Fibroblast of villous mesenchyme (primary cell): ENCODE measurements at regions not wholly inside any gene's neighbourhood (a gene's known extent, or its start where the extent isn't known, plus 50 kb on each side); places are given as distances from the start of the nearest gene placed in this dataset.

Source experiments
- DNase-seq: peaks from one replicate; pipeline ENCODE4 v3.0.0-alpha.2; 2010; ENCODE audit warnings: low read depth
- H3K4me3 ChIP-seq: 2 replicates; pipeline ENCODE4 v1.5.1; 2011; ENCODE audit warnings: low read depth, mild to moderate bottlenecking, low read length
- TF ChIP-seq, protein P1 (sequence below): IDR thresholded peaks from 2 replicates; pipeline ENCODE4 v1.5.1; 2012; ENCODE audit warnings: low read depth, mild to moderate bottlenecking, low read length; ENCODE audit not compliant: insufficient read depth

DNA sequence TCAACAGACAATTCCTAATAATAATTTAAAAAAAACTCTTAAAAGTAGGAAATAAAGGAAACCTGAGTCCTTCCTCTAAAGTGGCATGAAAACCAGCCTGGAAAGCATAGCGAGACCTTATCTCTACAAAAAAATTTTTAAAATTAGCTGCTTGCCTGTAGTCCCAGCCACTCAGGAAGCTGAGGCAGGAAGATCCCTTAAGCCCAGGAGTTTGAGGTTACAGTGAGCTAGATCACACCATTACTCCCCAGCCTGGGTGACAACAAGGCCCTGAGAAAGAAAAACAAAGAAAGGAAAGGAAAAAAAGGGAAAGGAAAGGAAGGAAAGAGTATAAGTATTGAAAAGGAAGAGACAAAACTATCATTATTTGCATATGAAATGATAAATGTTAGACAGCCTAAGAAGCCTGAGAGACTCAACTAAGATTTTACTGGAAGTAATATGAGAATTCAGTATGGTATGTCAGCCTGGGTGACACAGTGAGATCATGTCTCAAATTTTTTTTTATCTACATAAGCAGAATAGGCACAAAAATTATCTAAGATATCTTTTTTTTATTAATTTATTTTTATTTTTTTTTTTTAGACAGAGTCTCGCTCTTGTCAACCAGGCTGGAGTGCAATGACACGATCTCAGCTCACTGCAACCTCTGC, 113.0 kb downstream of the GOSR1 start:
- DNase-seq, result no peak
- TF ChIP-seq, protein P1, sequence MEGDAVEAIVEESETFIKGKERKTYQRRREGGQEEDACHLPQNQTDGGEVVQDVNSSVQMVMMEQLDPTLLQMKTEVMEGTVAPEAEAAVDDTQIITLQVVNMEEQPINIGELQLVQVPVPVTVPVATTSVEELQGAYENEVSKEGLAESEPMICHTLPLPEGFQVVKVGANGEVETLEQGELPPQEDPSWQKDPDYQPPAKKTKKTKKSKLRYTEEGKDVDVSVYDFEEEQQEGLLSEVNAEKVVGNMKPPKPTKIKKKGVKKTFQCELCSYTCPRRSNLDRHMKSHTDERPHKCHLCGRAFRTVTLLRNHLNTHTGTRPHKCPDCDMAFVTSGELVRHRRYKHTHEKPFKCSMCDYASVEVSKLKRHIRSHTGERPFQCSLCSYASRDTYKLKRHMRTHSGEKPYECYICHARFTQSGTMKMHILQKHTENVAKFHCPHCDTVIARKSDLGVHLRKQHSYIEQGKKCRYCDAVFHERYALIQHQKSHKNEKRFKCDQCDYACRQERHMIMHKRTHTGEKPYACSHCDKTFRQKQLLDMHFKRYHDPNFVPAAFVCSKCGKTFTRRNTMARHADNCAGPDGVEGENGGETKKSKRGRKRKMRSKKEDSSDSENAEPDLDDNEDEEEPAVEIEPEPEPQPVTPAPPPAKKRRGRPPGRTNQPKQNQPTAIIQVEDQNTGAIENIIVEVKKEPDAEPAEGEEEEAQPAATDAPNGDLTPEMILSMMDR, result no peak
- H3K4me3 ChIP-seq, result no peak overlapping the region

DNA sequence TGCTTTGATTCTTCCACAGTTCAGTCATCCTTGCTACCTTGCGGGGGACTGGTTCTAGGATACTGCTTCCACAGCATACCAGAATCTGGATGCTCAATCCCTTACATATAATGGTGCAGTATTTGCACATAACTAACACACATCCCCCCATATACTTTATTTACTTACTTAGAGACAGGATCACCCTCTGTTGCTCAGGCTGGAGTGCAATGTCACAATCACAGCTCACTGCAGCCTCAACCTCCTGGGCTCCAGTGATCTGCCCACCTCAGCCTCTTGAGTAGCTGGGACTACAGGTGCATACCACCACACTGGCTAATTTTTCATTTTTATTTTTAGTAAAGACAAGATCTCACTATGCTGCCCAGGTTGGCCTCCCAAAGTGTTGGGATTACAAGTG, 112.2 kb downstream of the GOSR1 start:
- DNase-seq, result no peak
- TF ChIP-seq, protein P1, result no peak
- no peak overlapping the region for H3K4me3 ChIP-seq

DNA sequence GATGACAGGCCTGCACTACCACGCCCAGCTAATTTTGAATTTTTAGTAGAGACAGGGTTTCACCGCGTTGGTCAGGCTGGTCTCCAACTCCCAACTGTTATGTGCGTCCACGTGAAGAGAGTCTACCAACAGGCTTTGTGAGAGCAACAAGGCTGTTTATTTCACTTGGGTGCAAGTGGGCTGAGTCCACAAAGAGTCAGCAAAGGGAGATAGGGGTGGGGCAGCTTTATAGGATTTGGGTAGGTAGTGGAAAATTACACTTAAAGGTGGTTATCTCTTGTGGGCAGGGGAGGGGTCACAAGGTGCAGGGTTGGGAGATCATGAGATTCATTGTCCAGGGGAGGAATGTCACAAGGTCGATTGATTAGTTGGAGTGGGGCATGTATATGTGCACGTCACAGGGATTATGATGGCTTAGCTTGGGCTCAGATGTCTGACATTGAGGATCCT, 111.6 kb downstream of the GOSR1 start:
- DNase-seq, result no peak
- no peak overlapping the region for H3K4me3 ChIP-seq
- TF ChIP-seq, protein P1, result no peak

DNA sequence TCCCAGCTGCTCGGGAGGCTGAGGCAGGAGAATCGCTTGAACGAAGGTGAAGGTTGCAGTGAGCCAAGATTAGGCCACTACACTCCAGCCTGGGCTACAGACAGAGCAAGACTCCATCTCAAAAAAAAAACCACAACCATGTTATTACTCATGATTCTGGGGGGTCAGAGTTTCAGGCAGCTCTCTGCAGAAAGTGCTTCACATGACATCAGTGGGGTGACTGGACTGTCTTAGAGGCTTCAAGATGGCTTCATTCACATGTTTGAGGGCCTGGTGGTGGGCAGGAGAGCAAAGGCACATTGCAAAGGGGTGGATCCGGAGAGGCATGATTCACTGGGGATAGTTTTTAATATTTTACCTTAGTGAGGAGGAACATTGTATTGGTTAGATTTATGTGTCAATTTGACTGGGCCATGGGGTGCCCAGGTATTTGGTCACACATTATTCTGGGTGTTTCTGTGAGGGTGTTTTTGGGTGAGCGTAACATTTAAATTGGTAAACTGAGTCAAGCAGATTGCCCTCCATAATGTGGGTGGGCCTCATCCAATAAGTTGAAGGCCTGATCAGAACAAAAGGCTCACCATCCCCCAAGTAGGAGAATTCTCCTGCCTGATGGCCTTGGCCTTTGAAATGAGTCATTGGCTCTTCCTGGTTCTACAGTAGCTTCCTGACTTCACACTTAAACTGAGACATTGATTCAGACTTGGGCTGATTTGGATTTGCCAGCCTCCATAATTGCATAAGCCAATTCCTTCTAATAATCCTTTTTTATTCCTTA, 109.8 kb downstream of the GOSR1 start:
- no peak overlapping the region for H3K4me3 ChIP-seq
- peak; percentile 16 for DNase-seq
- TF ChIP-seq, protein P1, result no peak

DNA sequence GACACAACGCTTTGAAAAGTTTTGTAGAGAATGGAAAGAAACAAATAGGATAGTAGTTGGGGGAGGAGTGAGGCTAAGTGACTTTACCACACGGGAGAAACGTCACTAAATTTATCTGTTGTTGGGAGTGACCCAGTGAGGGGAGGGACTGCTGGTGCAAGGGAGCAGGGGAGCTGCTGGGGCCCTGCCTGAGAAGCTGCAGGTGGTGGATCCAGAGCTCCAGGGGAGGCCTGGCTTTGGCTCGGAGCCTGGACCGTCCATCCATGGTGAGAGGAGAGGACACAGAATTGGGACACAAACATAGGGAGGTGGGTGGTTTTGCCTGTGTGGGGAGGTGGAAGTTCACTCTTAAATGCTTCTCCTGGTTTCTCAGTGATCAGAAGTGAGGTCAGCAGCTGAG, 107.6 kb downstream of the GOSR1 start:
- no peak for DNase-seq
- H3K4me3 ChIP-seq, result no peak overlapping the region
- TF ChIP-seq, protein P1, result no peak

DNA sequence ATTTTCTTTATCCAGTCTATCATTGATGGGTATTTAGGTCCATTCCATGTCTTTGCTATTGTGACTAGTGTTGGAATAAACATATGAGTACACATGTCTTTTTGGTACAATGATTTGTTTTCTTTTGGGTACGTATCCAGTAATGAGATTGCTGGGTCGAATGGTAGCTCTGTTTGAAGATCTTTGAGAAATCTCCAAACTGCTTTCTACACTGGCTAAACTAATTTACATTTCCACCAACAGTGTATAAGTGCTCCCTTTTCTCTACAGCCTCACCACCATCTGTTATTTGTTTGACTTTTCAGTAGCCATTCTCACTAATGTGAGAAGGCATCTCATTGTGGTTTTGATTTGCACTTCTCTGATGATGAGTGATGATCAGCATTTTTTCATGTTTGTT, 103.7 kb downstream of the GOSR1 start:
- TF ChIP-seq, protein P1, result no peak
- no peak overlapping the region for H3K4me3 ChIP-seq
- no peak for DNase-seq
